CD8-positive, alpha-beta memory T cell (primary cell): ENCODE measurements at regions not wholly inside any gene's neighbourhood (a gene's known extent, or its start where the extent isn't known, plus 50 kb on each side); places are given as distances from the start of the nearest gene placed in this dataset.

Experiments used
- CTCF ChIA-PET: fragments of 350-600 bp; sonication (Branson Sonifier 250); formaldehyde crosslinking; loops from one replicate; lab custom pipeline; 2021; ENCODE audit warnings: antibody characterized with exemption; lab: Charles Lee
- POLR2A ChIA-PET: fragments of 350-600 bp; sonication (Branson Sonifier 250); formaldehyde crosslinking; loops from one replicate; lab custom pipeline; 2021; ENCODE audit warnings: antibody characterized with exemption; lab: Charles Lee
- DNase-seq, 5 donors: peaks; one replicate each; pipeline versions ENCODE4 v3.0.0 to v3.0.0-alpha.2; 2020 to 2022; ENCODE audit warnings: mixed read lengths in 1 of 5
- H3K27ac ChIP-seq: one replicate; pipeline ENCODE4 v1.7.0; 2013; ENCODE audit warnings: low read depth, mild to moderate bottlenecking, low read length, moderate library complexity
- H3K27me3 ChIP-seq: 2 replicates; pipeline ENCODE4 v1.7.0; 2013; ENCODE audit warnings: low read length, mild to moderate bottlenecking; ENCODE audit not compliant: insufficient read depth, poor library complexity, severe bottlenecking
- H3K36me3 ChIP-seq: 2 replicates; pipeline ENCODE4 v1.7.0; 2013; ENCODE audit warnings: mild to moderate bottlenecking, low read length, moderate library complexity; ENCODE audit not compliant: insufficient read depth
- H3K4me1 ChIP-seq: 2 replicates; pipeline ENCODE4 v1.7.0; 2013; ENCODE audit warnings: mild to moderate bottlenecking, low read length, moderate library complexity; ENCODE audit not compliant: insufficient read depth
- H3K4me3 ChIP-seq: 2 replicates; pipeline ENCODE4 v1.7.0; 2013; ENCODE audit warnings: mild to moderate bottlenecking, low read length
- H3K9me3 ChIP-seq: 2 replicates; pipeline ENCODE4 v1.7.0; 2013; ENCODE audit warnings: mild to moderate bottlenecking, low read length
- H3K27ac Mint-ChIP-seq, 8 donors: one replicate each; pipeline ENCODE4 v1.8.0; 2020 to 2021; ENCODE audit warnings: mixed read lengths in 8 of 8, mild to moderate bottlenecking in 6 of 8, inconsistent platforms in 3 of 8, moderate library complexity in 3 of 8
- H3K27me3 Mint-ChIP-seq, 2 donors: one replicate each; pipeline ENCODE4 v1.8.0; 2020 to 2021; ENCODE audit warnings: mixed read lengths in 2 of 2, mild to moderate bottlenecking in 1 of 2, moderate library complexity in 1 of 2
- H3K36me3 Mint-ChIP-seq, 3 donors: one replicate each; pipeline ENCODE4 v1.8.0; 2020 to 2021; ENCODE audit warnings: mixed read lengths in 3 of 3, inconsistent platforms in 1 of 3, mild to moderate bottlenecking in 1 of 3
- H3K4me1 Mint-ChIP-seq, 3 donors: one replicate each; pipeline ENCODE4 v1.8.0; 2020 to 2021; ENCODE audit warnings: mixed read lengths in 3 of 3, inconsistent platforms in 1 of 3, mild to moderate bottlenecking in 1 of 3
- H3K4me3 Mint-ChIP-seq, 7 donors: one replicate each; pipeline ENCODE4 v1.8.0; 2020 to 2021; ENCODE audit warnings: mixed read lengths in 7 of 7, mild to moderate bottlenecking in 6 of 7, moderate library complexity in 4 of 7, inconsistent platforms in 2 of 7
- H3K9me3 Mint-ChIP-seq, 5 donors: one replicate each; pipeline ENCODE4 v1.8.0; 2020 to 2022; ENCODE audit warnings: mixed read lengths in 5 of 5, mild to moderate bottlenecking in 3 of 5, moderate library complexity in 2 of 5, inconsistent platforms in 1 of 5

GRCh38 chr5:163815240-163815791 is 309.9 kb downstream of the MAT2B start:
- H3K4me1 ChIP-seq, result no peaks in the 10 kb centered on the region
- no peaks in the 10 kb centered on the region for H3K9me3 ChIP-seq
- Mint-ChIP-seq H3K27ac (no peak overlapping the region), H3K27me3 (no peaks in the 10 kb centered on the region), H3K36me3 (no peaks in the 10 kb centered on the region), H3K4me1 (no peaks in the 10 kb centered on the region), H3K9me3 (peaks cover 2 to 20% (median 11%) of the 10 kb centered on the region in 5 donors), H3K4me3 (no peak overlapping the region)
- ChIA-PET CTCF (no interaction called here), POLR2A (no interaction called here)
- no peak overlapping the region for H3K27ac ChIP-seq
- no peak overlapping the region for H3K4me3 ChIP-seq
- H3K36me3 ChIP-seq, result no peaks in the 10 kb centered on the region
- no peak for DNase-seq
- no peaks in the 10 kb centered on the region for H3K27me3 ChIP-seq

GRCh38 chr5:163821142-163821541 is 315.7 kb downstream of the MAT2B start:
- POLR2A ChIA-PET, result no interaction called here
- no peak for DNase-seq
- Histone ChIP-seq H3K4me3 (no peak overlapping the region), H3K4me1 (no peaks in the 10 kb centered on the region), H3K9me3 (no peaks in the 10 kb centered on the region), H3K36me3 (no peaks in the 10 kb centered on the region), H3K27me3 (no peaks in the 10 kb centered on the region), H3K27ac (no peak overlapping the region)
- CTCF ChIA-PET, result no interaction called here
- Mint-ChIP-seq H3K27ac (no peak overlapping the region), H3K27me3 (no peaks in the 10 kb centered on the region), H3K4me3 (no peak overlapping the region), H3K36me3 (no peaks in the 10 kb centered on the region), H3K9me3 (peaks cover 8 to 27% (median 15%) of the 10 kb centered on the region in 5 donors), H3K4me1 (no peaks in the 10 kb centered on the region)

- Mint-ChIP-seq H3K27ac (no peak overlapping the region), H3K4me3 (no peak overlapping the region), H3K36me3 (no peaks in the 10 kb centered on the region), H3K9me3 (peaks cover 8 to 21% (median 15%) of the 10 kb centered on the region in 5 donors), H3K27me3 (no peaks in the 10 kb centered on the region), H3K4me1 (no peaks in the 10 kb centered on the region)
- CTCF ChIA-PET, result no interaction called here
- DNase-seq, result no peak
- Histone ChIP-seq H3K4me3 (no peak overlapping the region), H3K9me3 (no peaks in the 10 kb centered on the region), H3K4me1 (no peaks in the 10 kb centered on the region), H3K27ac (no peak overlapping the region), H3K27me3 (no peaks in the 10 kb centered on the region), H3K36me3 (no peaks in the 10 kb centered on the region)
- POLR2A ChIA-PET, result no interaction called here
These were observed 317.1 kb downstream of the MAT2B start for GRCh38 chr5:163822548-163822947.

GRCh38 chr5:163825661-163826060 is 320.2 kb downstream of the MAT2B start:
- no peaks in the 10 kb centered on the region for H3K27me3 ChIP-seq
- Mint-ChIP-seq H3K4me3 (no peak overlapping the region), H3K9me3 (peaks cover 0 to 10% (median 8%) of the 10 kb centered on the region in 5 donors), H3K27me3 (no peaks in the 10 kb centered on the region), H3K4me1 (no peaks in the 10 kb centered on the region), H3K27ac (no peak overlapping the region), H3K36me3 (no peaks in the 10 kb centered on the region)
- H3K36me3 ChIP-seq, result no peaks in the 10 kb centered on the region
- no peak overlapping the region for H3K4me3 ChIP-seq
- no peak overlapping the region for H3K27ac ChIP-seq
- no peaks in the 10 kb centered on the region for H3K9me3 ChIP-seq
- H3K4me1 ChIP-seq, result no peaks in the 10 kb centered on the region
- POLR2A ChIA-PET, result no interaction called here
- no peak for DNase-seq
- CTCF ChIA-PET, result no interaction called here

- no peak for DNase-seq
- no peaks in the 10 kb centered on the region for H3K27me3 Mint-ChIP-seq
- H3K4me3 ChIP-seq, result no peak overlapping the region
- H3K4me1 Mint-ChIP-seq, result no peaks in the 10 kb centered on the region
- ChIA-PET CTCF (no interaction called here), POLR2A (no interaction called here)
- H3K36me3 ChIP-seq, result no peaks in the 10 kb centered on the region
- no peak overlapping the region for H3K27ac Mint-ChIP-seq
- H3K36me3 Mint-ChIP-seq, result no peaks in the 10 kb centered on the region
- H3K9me3 Mint-ChIP-seq, result peaks cover 0 to 8% (median 3%) of the 10 kb centered on the region in 5 donors
- H3K27me3 ChIP-seq, result no peaks in the 10 kb centered on the region
- no peak overlapping the region for H3K4me3 Mint-ChIP-seq
- no peak overlapping the region for H3K27ac ChIP-seq
- no peaks in the 10 kb centered on the region for H3K4me1 ChIP-seq
- H3K9me3 ChIP-seq, result no peaks in the 10 kb centered on the region
These were observed 320.8 kb downstream of the MAT2B start for GRCh38 chr5:163826201-163826600.

GRCh38 chr5:163832155-163832554 is 326.7 kb downstream of the MAT2B start:
- no peak for DNase-seq
- H3K27me3 ChIP-seq, result no peaks in the 10 kb centered on the region
- POLR2A ChIA-PET, result no interaction called here
- no peaks in the 10 kb centered on the region for H3K4me1 ChIP-seq
- Mint-ChIP-seq H3K27me3 (no peaks in the 10 kb centered on the region), H3K36me3 (peaks cover 0 to 4% (median 0%) of the 10 kb centered on the region in 3 donors), H3K27ac (no peak overlapping the region), H3K4me3 (no peak overlapping the region), H3K4me1 (no peaks in the 10 kb centered on the region), H3K9me3 (peaks cover 0 to 6% (median 2%) of the 10 kb centered on the region in 5 donors)
- H3K36me3 ChIP-seq, result no peaks in the 10 kb centered on the region
- no peaks in the 10 kb centered on the region for H3K9me3 ChIP-seq
- CTCF ChIA-PET, result no interaction called here
- H3K27ac ChIP-seq, result no peak overlapping the region
- no peak overlapping the region for H3K4me3 ChIP-seq

GRCh38 chr5:163838738-163839137 is 333.3 kb downstream of the MAT2B start:
- Histone ChIP-seq H3K4me1 (no peaks in the 10 kb centered on the region), H3K4me3 (no peak overlapping the region), H3K27ac (no peak overlapping the region), H3K27me3 (no peaks in the 10 kb centered on the region), H3K9me3 (no peaks in the 10 kb centered on the region), H3K36me3 (no peaks in the 10 kb centered on the region)
- Mint-ChIP-seq H3K27ac (no peak overlapping the region), H3K4me3 (no peak overlapping the region), H3K9me3 (peaks cover 0 to 7% (median 2%) of the 10 kb centered on the region in 5 donors), H3K4me1 (no peaks in the 10 kb centered on the region), H3K27me3 (no peaks in the 10 kb centered on the region), H3K36me3 (no peaks in the 10 kb centered on the region)
- DNase-seq, result no peak
- POLR2A ChIA-PET, result no interaction called here
- CTCF ChIA-PET, result no interaction called here

GRCh38 chr5:163846512-163846911 is 341.1 kb downstream of the MAT2B start:
- Histone ChIP-seq H3K27ac (no peak overlapping the region), H3K9me3 (no peaks in the 10 kb centered on the region), H3K4me1 (no peaks in the 10 kb centered on the region), H3K36me3 (no peaks in the 10 kb centered on the region), H3K4me3 (no peak overlapping the region), H3K27me3 (no peaks in the 10 kb centered on the region)
- Mint-ChIP-seq H3K9me3 (peaks cover 0 to 4% (median 3%) of the 10 kb centered on the region in 5 donors), H3K4me3 (no peak overlapping the region), H3K36me3 (no peaks in the 10 kb centered on the region), H3K27me3 (no peaks in the 10 kb centered on the region), H3K27ac (no peak overlapping the region), H3K4me1 (no peaks in the 10 kb centered on the region)
- ChIA-PET CTCF (no interaction called here), POLR2A (no interaction called here)
- no peak for DNase-seq
